Stimulated activated CD4-positive, alpha-beta T cell treated with anti-CD3 and anti-CD28 coated beads, Interleukin-1b, Interleukin-23, amount 100 ng/mL, for 4 hours (primary cell): ENCODE measurements at regions not wholly inside any gene's neighbourhood (a gene's known extent, or its start where the extent isn't known, plus 50 kb on each side); places are given as distances from the start of the nearest gene placed in this dataset.
"Not testable (repeated sequence)": the region's sequence is repeated elsewhere in the genome, so short reads cannot be mapped to it uniquely, and the experiment has no call there.

Experiments used
- DNase-seq, 2 donors: peaks; one replicate each; pipeline ENCODE4 v3.0.0-alpha.2; 2020; ENCODE audit warnings: low read depth in 2 of 2

GRCh38 chr10:4635883-4636282 is 190.1 kb upstream of the AKR1E2 start:
- DNase-seq, result no peak

- DNase-seq, result no peak
These were observed 190.6 kb upstream of the AKR1E2 start for GRCh38 chr10:4635388-4635787.

- no peak for DNase-seq
These were observed 192.2 kb upstream of the AKR1E2 start for GRCh38 chr10:4633776-4634175.

- DNase-seq, result no peak
These were observed 192.8 kb upstream of the AKR1E2 start for GRCh38 chr10:4633186-4633585.

GRCh38 chr10:4632757-4633156 is 193.2 kb upstream of the AKR1E2 start:
- DNase-seq, result no peak

- no peak for DNase-seq
These were observed 199.1 kb upstream of the AKR1E2 start for GRCh38 chr10:4626919-4627318.

GRCh38 chr10:4623757-4624420 is 202.1 kb upstream of the AKR1E2 start:
- no peak for DNase-seq

- no peak for DNase-seq
These were observed 202.8 kb upstream of the AKR1E2 start for GRCh38 chr10:4623200-4623599.

GRCh38 chr10:4622384-4622783 is 203.6 kb upstream of the AKR1E2 start:
- no peak for DNase-seq

- no peak for DNase-seq
These were observed 208.4 kb upstream of the AKR1E2 start for GRCh38 chr10:4617589-4617988.

GRCh38 chr10:4615042-4615441 is 211.0 kb upstream of the AKR1E2 start:
- DNase-seq, result no peak

- no peak for DNase-seq
These were observed 216.8 kb upstream of the AKR1E2 start for GRCh38 chr10:4609251-4609650.

GRCh38 chr10:4607681-4608080 is 218.3 kb upstream of the AKR1E2 start:
- no peak for DNase-seq

GRCh38 chr10:4606856-4607636 is 219.0 kb upstream of the AKR1E2 start:
- no peak for DNase-seq

- DNase-seq, result no peak
These were observed 223.1 kb upstream of the AKR1E2 start for GRCh38 chr10:4602764-4603491.

GRCh38 chr10:4599471-4599870 is 226.5 kb upstream of the AKR1E2 start:
- no peak for DNase-seq

GRCh38 chr10:4597898-4598297 is 228.1 kb upstream of the AKR1E2 start:
- DNase-seq, result not testable (repeated sequence)

GRCh38 chr10:4596951-4597350 is 229.1 kb upstream of the AKR1E2 start:
- DNase-seq, result no peak

GRCh38 chr10:4595719-4596319 is 230.2 kb upstream of the AKR1E2 start:
- no peak for DNase-seq

- no peak for DNase-seq
These were observed 235.2 kb upstream of the AKR1E2 start for GRCh38 chr10:4590807-4591206.

- no peak for DNase-seq
These were observed 237.2 kb upstream of the AKR1E2 start for GRCh38 chr10:4588824-4589223.

- DNase-seq, result no peak
These were observed 238.5 kb upstream of the AKR1E2 start for GRCh38 chr10:4587466-4587865.
